GM19035 (cell line): ENCODE measurements at regions not wholly inside any gene's neighbourhood (a gene's known extent, or its start where the extent isn't known, plus 50 kb on each side); places are given as distances from the start of the nearest gene placed in this dataset.

ENCODE experiments used
- ATAC-seq: cut with Tn5 transposase; IDR thresholded peaks from one replicate; pipeline ENCODE4 v1.9.1; 2021; ENCODE audit not compliant: unreplicated experiment

DNA sequence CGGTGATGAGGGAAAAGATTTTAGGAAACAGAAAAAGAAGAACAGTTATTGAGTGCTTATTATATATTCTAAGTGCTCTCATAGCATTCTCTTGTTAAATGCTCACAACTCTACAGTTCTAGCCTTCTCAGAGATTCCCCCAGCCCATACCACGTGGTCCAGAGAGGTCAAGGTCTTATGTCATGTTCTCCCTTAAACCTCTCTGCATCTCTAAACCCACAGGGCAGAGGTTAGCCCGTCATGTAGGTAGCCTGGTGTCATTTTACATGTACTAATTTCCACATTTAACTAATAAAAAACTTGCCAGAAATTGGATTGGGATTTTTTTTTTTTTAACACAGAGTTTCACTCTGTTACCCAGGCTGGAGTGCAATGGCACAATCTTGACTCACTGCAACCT is 178.0 kb downstream of the CEMIP2 start:
- ATAC-seq: no peak

DNA sequence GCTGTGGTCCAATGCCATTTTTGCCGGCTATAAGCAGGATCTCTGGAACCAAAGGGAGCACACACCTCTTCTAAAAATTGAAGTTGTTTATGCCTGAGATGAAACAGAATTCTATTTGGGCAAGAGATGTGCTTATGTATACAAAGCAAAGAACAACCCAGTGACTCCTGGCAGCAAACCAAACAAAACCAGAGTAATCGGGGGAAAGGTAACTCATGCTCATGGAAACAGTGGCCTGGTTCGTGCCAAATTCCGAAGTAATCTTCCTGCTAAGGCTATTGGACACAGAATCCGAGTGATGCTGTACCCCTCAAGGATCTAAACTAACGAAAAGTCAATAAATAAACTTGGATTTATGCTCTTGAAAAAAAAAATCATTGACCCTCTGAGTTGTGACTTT is 178.7 kb downstream of the CEMIP2 start:
- ATAC-seq: no peak

DNA sequence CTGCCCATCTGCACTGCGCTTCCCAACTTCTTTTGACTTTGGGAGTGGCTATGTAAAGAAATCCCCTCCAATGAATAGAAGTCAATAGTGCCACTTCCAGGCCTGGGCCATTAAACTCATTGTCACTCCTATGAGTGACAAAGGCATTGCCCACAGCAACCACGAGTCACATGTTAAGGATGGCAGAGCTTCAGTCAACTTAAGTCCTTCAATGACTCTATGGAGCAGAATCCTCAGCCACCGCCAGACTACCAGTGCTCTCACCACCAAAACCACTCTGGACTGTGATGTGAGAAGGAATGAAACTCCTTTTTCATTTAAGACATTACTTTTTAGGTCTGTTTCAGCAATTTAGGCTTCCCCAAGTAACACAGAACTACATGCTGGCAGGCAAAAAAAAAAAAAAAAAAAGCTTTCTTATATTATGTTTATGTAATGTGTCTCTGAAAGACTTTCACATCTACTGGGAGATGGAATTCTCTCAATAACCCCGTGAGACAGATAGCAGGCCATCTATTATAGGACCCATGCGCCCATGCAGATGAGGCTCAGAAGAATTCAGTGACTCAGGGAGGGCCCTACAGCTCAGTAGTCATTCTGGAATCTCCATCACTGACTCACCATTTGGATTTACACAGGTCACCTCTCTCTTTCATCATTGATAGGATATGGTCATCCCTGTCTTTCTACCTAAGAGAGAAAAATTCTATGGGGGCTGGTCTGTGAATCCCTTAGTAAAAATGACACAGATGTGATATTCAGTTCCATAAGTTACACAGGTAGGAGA is 180.5 kb downstream of the CEMIP2 start:
- ATAC-seq: no peak

DNA sequence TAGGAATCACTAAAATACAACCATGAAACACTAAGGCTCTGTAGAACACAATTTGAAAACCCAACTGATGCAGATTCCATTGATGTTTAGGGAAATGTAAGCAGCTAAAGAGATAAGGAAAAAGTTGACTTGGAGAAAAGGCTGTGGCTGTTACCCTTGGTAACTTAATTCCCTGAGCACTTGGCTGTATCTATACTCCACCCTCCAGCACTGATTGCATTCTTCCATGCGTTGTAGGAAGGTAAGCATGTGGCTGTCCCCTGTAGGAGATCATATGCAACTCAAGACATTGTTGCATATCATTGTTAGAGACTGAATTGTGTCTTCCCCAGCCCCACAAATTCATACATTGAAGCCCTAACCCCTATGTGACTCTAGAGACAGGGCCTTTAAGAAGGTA is 184.5 kb downstream of the CEMIP2 start:
- no peak for ATAC-seq

DNA sequence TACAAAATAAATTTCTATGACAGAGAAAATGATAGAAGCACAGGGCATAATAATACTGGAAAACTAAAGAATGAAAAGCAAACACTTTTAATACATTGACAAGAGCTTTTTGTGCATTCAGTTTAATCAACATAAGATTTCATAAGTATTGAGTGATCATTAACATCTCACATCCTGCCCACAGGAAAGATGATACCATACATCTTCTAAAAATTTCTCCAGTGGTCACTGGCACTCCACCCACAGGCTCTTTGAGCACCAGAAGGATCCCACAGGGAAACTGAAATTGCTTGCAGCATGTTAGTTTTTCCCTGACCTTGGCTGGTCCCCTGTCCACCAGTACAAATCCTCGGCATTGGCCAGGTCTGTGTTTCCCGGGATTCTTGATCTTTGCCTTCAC is 186.0 kb downstream of the CEMIP2 start:
- ATAC-seq: no peak

DNA sequence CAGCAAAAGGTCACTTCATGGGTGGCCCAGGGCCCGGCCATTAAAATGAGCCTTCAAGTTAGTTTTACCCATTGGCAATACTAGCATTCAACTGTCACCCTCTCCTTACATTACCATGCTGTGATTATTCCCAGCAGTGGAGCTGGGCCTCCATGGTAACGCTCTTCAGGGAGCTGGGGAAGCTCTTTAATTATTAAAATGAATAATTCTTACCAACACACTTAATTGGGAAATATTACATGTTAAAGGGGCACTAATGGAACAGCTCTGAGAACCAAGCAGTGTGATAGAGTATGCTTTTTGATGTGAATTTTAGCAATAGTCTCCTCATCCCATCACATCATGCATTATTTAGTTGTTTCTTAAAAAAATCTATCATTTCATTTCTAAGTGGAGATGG is 187.2 kb downstream of the CEMIP2 start:
- no peak for ATAC-seq

DNA sequence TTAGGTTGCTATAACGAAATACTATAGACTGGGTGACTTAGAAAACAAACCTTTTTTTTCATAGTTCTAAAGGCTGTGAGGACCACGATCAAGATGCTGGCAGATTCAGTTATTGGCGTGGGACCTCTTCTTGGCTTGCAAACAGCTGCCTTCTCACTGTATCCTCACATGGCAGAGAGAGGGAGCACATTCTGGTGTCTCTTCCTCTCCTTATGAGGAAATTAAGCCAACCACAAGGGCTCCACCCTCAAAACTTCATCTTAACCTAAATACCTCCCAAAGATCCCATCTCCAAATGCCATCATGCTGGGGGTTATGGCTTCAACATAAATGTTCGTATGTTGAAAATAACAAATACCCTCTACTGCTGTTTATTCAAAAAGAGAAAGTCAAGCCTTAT is 197.1 kb downstream of the CEMIP2 start:
- no peak for ATAC-seq

DNA sequence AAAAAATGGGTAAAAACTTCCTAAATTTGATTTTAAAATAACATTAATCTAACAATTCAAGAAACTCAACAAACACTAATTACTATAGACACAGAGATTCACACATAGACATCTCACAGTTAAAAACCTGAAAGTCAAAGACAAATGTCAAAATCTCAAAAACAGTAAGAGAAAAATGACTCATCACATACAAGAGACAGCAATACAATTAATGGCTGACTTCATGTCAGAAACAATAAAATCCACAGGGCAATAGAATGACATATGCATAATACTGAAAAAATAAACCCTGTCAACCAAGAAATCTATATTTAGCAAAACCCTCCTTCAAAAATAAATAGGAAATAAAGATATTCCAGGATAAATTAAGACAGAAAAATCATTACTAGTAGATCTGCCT is 200.4 kb downstream of the CEMIP2 start:
- no peak for ATAC-seq

DNA sequence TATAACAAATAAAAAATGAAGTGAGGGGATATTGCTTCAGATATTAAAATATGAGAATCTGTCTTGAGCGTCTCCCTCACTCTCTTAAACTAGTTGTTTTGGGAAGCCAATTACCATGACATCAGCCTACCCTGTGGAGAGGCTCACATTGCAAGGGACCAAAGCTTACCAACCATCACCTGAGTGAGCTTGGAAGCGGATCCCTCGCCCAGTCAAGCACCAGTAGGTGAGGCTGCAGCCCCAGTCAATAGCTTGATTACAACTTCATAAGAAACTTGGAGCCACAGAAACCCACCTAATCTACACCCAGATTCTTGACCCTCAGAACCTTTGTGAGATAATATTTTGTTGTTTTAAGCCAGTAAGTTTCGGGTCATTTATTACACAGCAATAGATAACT is 206.2 kb downstream of the CEMIP2 start:
- ATAC-seq: no peak

DNA sequence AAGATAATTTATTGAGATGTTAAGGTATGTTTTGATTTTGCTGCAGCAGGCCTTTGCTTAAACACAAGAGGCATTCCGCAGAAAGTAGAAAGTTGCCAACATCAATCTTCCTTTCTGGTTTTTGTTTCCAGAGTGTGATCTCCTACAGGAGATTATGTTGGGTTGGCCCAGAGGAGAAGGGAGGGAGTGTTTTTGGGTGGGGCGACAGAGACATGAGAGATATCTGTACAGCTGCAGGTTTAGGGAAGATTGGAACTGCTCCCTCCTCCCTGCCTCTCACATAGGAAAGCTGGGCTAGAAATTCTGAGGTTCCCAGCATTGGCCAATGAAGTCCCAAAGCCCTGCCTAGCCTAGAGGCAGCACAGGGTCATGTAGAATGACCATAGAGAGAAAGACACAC is 211.0 kb downstream of the CEMIP2 start:
- ATAC-seq: no peak

DNA sequence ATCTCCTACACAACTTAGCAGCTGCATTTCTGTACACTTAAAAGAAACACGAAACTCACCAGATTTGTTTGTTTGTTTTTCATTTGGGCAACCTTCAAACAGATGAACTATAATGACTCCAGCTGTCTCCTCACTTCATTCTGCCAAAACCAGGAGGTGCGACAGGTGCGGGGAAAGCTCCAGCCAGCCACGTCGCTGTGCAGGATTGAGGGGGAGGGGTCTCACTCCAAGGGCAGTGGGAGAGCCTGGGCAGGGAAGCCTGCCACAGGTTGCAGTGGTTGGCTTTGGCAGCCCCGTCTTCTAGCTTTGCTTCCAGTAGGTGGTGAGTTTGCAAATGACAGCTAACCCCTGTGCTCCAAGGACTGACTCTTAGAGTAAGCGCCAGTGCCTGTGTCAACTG is 215.8 kb downstream of the CEMIP2 start:
- no peak for ATAC-seq

DNA sequence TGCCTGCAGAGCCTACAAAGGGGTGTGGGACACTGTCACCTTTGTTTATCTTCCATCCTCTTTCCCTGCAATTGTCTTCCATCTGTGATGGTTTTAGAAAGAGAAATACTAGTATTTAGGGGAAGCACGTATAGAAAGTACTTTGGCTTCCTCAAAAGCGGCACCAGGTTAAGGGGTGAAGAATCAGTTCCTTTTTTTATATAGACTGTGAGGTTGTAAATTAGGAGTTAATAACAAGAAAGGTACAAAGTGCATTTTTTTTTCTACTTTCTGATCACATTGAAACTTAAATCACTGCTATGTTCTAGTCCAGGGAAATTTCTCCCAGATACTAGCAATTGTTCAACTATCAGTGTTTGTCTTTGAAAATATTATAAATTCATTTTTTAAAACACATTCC is 219.3 kb downstream of the CEMIP2 start:
- peak; percentile 77 for ATAC-seq

DNA sequence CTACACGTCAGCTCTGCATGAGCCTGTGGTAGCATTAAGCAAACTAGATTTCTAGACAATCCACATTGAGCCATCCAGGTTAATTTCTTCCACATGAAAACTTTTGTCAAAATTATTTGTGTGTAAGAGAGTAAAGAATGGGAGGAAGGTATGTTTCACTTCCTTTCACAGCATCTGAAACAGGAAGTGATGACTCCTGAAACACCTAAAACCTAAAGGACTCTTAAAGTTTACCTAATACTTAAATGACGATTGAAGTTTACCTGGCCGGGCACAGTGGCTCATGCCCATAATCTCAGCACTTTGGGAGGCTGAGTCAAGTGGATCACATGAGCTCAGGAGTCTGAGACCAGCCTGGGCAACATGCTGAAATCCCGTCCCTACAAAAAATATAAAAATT is 223.8 kb downstream of the CEMIP2 start:
- no peak for ATAC-seq

DNA sequence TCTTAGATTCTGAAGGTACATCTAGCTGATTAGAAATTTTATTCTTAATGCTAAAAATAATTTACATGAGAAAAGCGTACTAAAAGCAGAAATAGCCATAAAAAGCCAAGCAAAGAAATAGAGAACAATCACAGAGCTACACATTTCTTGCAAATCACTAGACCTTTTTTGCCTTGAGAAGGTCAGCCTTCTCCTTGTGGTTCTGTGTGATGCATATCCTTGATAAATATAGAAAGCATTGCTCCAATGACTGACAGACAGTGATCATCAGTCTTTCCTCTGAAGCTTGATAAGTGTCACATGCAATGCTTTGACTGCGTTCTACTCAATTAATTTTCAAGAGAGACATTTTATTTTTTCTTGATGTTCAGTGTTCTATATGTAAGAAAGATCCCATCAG is 226.9 kb downstream of the CEMIP2 start:
- ATAC-seq: no peak

DNA sequence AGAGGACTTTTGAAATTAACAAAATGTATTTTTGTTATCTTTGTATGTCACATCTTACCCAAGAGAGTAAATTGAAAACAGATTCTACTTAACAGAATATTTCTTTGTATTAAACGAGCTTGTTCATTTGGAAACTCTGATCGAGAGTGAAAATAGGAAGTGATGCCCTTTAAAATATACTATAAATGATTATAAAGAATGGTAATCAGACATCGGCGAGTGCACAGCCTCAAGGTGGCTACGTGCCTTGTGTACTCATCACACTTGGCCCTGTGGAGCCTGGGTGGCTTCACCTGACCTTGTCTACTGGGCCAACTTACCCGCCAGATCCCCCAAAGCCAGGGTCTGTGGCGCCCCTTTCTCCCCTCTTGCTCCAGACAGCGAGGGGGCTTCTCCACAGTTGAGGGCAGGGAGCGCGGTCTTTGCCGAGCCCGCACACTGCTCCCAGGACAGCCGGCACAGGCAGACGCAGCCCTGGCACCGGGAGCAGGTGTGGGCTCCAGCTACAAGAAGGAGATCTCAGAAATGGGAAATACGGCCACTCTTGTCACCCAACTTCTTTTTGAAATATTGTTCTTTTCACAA is 243.2 kb downstream of the CEMIP2 start:
- ATAC-seq: no peak

DNA sequence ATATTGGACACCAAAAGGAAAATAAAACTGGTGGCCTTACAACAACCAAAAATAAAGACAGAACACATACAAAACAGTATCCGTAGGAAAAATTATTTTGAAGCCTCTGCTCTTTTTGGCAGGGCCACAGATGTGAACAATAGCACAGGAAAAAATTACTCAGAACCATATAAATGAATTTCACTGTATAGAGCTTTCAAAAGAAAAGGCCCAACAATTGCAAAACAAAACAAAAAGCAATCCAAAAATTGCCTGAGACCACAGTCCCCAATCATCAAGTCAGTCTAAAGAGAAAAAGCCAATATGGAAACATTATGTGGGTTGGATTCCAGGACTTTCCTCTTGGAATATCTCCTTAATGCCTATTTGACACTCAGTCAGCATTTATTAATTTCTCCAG is 243.8 kb downstream of the CEMIP2 start:
- ATAC-seq: no peak

DNA sequence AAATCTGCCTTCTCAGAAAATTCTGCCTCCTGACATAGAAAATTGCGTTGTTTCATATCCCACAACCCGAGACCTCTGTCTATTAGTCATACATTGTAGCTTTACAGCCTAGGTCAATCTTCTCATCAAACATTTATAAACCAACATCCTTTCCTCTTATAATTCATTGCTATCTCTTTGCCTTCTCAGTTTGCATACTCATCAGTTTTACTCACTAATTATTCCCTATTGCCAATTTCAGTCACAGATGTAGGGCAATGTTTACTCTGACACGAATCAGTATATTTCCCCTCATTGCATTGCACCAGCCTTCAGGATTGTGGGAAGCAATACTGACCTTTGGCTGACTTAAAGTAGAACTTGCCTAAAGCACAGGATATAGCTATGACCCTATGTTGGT is 247.2 kb downstream of the CEMIP2 start:
- ATAC-seq: no peak

DNA sequence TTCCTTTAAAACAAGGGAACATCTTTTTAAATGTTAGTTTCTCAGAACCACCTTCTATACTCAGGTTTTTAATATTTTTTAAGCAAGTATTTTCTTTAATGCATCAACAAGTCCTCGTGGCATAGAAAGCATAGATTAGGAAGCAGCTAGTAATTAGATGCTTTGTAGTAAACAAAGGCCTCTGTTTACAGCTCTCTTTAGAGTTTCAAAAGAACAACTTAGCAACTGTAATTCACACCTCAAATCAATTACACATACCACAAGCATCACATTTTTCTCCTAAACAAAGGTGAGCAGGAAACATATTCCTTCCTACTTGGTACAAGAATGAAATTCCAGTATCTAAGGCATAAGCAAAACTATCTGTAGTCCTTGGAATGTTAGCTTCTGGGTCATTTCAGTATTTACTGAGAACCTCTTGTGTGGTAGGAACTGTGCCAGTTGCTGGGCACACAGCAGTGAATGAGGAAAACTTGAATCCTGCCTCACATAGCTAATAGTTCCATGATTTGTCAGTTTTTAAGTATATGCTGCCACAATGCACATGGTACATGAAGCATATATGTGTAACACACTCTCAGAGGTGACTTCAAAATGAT is 249.1 kb downstream of the CEMIP2 start:
- no peak for ATAC-seq

DNA sequence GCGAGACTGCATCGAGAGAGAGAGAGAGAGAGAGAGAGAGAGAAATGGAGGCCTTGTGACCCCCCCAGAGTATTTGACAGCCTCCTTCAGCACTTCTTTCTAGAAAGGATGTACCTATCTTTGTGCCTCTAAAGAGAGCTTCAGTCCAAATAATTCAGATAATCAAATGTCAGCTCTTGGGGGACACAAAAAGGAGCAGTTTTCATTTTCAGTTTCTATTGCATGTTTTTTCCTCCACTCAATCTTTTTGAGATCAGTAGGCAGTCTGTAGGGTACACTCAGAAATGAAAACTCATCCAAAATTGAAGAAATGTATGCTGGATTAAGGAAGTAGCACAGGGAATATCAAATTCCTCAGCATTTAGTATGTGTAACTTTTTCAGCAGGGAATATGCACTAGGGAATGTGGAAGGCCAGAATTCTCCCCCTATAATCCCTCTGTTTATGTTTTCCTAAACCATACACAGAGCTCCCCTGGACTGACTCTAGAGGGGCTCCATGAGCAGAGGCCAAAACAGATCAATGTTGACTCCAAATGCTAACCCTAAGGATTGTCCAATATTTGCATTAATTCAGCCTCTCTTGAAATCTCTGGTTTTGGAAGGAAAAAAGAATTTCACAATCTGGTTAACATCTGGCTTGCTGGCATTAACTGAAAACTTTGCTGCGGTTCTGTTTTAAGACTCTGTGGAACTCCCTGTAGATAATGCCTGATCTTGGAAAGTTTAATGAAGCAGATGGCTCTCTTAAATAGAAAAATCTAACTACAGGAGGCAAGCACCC is 250.1 kb downstream of the CEMIP2 start:
- ATAC-seq: no peak

DNA sequence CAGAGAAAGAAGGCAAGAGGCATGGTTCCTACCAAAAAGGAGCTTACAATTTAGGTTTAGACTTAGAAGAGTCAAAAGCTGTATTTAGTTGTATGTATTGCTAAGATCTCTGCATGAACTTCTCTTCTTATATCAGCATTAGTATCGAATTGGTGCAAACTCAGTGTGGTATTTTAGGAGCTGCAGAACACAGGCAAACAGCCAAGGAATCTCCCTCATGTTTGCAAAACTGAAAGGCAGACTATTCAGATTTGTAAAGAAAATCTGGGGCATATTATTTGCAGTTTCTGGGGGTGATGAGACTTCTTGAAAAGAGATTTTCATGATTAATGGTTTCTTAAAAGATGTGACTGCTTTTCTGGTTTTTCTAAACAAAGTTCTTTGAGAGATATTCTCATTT is 252.7 kb downstream of the CEMIP2 start:
- no peak for ATAC-seq

DNA sequence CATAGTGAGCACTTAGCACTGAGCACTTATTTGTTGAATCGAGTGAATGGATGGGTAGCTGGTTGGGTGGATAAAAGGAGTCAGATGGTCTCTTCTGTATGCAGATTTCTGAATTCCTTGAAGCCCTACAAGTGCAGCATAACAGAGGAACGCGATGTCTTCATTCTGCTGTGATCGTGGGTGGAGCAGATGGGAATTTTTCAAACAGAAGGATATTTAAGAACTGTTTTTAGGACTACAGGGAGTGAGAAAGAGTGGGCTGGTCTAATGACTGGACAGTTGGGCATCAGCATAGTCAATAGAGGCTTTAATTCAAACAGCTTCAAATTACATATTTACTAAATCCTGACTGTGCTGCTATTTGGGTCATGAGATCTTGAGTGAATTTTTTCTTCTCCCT is 253.2 kb downstream of the CEMIP2 start:
- no peak for ATAC-seq
